8988T (cell line): ENCODE measurements at regions not wholly inside any gene's neighbourhood (a gene's known extent, or its start where the extent isn't known, plus 50 kb on each side); places are given as distances from the start of the nearest gene placed in this dataset.
"Not testable (repeated sequence)": the region's sequence is repeated elsewhere in the genome, so short reads cannot be mapped to it uniquely, and the experiment has no call there.

Experiments used
- DNase-seq: peaks from one replicate; pipeline ENCODE4 v3.0.0; 2011

GRCh38 chr9:26562338-26562737 lies 330.3 kb downstream of the CAAP1 start:
- no peak for DNase-seq

DNA sequence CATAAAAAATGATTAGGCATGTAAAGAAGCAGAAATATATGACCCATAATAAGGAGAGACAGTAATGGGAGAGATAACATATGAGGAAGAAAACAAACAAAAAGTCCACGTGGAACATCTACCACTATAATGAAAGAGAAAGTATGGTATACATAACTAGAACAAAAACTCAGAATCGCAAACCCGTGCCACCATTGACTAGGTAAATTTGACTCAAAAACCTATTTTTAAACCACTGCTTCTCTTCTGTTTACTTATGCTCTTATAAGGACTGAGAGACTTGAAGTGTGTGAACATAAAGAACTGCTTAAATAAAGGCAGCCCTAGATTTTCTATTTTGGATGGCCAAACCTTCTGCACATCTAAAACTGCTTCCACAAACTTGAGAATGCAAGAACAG lies 330.7 kb downstream of the CAAP1 start:
- DNase-seq = no peak

- no peak for DNase-seq
Observed at GRCh38 chr9:26559506-26559905, 333.1 kb downstream of the CAAP1 start.

GRCh38 chr9:26551971-26552370 lies 340.6 kb downstream of the CAAP1 start:
- DNase-seq = no peak

- DNase-seq = no peak
Observed at GRCh38 chr9:26551451-26551850, 341.2 kb downstream of the CAAP1 start.

- DNase-seq = no peak
Observed at GRCh38 chr9:26548781-26549290, 343.8 kb downstream of the CAAP1 start.

GRCh38 chr9:26539867-26540493 lies 352.6 kb downstream of the CAAP1 start:
- DNase-seq = no peak

DNA sequence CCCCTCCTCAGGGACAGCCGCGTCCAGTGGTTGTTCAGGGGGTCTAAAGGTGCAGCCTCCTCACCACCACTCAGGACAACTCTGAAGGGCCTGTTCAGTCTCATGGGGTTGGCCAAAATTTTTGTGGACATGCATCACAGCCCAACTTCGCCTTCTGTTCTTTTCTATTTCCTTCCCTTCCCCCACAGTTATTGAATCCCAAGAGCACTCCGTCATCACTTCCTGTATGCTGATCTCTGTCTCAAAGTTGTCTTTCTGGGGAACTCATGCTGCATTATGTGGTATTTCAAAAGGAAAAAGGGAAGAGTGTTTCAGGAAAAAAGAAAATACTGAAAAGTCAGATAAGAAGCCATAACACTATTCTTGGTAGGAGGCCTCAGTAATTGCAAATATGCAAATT lies 355.4 kb downstream of the CAAP1 start:
- DNase-seq = no peak

DNA sequence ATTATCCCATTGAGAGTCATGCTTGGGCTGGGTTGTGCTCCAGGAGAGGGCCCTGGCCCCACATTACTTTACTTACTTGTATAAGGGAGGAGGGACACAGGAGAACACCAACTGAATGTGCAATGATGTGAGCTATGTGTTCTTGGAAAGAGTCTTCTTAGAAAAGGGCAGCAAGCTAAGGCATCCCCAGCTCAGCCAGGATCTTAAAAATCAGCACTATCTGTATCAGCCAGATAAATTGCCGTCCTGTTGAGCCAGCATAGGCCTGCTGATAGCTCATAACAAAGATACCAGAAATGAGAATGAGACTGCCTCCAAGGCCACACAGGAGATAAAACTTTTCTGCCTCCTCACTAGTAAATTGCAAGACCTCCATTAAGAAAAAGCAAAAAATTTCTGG lies 357.5 kb downstream of the CAAP1 start:
- no peak for DNase-seq

GRCh38 chr9:26530841-26531240 lies 361.8 kb downstream of the CAAP1 start:
- DNase-seq = no peak

- DNase-seq = no peak
Observed at GRCh38 chr9:26527931-26528330, 364.7 kb downstream of the CAAP1 start.

GRCh38 chr9:26524267-26524666 lies 368.3 kb downstream of the CAAP1 start:
- no peak for DNase-seq

- DNase-seq = no peak
Observed at GRCh38 chr9:26523577-26523976, 369.0 kb downstream of the CAAP1 start.

- no peak for DNase-seq
Observed at GRCh38 chr9:26520141-26520540, 372.5 kb downstream of the CAAP1 start.

DNA sequence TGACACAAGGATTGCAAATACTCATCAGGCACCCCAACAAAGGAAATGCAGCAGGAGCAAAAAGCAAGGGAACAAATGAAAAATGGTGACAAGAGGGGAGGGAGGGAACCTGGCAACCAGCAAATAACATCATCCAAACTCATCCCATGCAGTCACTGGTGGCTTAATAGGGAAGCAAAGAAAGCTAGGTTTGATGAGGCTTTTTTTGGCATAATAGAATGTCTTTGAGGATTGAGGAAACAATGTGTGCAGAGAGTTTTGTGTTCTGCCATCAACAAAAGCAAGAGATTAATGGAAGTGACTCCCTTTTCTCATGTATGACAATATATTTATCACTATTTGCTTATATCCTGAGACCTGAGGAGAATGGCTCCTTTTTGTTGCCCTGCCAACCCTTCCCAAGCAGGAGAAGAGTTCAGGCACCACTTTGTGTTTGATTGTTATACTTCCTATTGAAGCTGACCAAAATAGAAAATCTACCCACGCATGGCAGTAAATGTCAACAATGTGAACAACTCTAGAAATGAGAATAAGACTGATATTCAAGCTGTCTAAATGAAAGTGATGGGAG lies 375.7 kb downstream of the CAAP1 start:
- DNase-seq = no peak

DNA sequence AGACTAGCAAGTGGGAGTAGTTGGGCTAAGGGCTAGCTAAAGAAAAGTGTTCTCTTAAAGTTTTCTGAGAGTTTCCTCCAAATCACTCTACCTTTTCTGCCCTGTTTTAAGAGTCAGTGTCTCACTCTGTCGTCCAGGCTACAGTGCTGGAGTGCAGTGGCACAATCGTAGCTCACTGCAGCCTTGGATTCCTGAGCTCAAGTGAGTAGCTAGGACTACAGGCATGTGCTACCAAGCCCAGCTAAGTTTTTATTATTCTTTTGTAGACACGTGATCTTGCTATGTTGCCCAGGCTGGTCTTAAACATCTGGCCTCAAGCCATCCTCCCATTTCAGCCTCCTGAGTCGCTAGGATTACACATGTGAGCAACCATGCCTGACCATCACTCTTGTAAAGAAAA lies 378.9 kb downstream of the CAAP1 start:
- DNase-seq = no peak

DNA sequence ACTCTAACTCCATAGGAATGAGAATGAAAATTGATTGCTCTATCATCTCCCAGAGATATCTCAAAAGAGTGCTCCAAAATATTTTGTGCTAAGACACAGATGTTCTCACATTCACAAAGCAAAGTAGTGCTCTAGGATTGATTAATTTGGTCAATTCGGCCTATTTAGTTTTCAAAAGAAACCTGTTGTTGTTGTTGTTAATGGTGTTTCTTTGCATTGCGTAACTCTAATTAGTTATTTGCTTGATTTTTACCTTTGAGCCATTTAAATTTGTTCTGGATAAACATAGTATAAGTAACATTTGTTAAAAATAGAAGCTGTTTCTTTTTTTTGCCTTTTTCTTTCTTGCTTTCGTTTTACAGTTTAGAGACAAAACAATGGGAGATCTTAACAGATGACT lies 382.5 kb downstream of the CAAP1 start:
- no peak for DNase-seq

DNA sequence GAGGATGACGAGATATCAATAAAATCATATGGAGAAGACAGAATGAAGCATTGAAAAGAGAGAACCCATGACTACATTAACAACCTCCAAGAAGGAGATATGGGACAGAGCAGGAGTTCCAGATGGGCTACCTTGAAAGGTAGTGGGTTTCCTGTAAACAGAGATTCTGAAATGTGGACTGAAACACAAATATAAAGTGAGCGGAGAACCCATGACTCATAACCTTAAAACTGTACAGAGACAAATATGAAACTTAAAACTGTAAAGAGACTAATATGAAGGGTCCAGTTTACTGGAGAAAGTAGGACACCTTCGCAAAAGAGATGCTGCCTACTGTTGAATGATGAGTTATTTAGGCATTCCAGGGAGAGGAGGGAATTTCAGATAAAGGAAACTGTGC lies 383.7 kb downstream of the CAAP1 start:
- DNase-seq = no peak

- DNase-seq = no peak
Observed at GRCh38 chr9:26504057-26504456, 388.5 kb downstream of the CAAP1 start.

DNA sequence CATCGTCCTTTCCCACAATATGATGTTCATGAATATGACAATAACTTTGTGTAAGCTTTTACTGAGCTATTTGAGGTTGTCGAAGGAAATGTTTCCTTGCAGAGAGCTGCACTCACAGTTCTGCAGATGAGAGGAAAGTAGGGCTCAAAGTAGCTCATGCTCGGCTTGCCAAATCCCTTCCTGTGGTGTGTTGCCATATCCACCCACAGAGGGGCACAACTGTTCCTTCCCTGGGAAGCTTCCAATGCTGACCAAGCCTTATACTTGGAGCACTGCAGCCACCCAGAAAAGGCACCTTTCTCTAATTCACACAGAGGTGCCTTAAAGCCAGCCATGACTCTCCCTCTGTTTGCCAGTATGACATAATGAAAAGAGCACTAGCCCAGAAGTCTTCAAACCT lies 390.3 kb downstream of the CAAP1 start:
- DNase-seq = no peak

DNA sequence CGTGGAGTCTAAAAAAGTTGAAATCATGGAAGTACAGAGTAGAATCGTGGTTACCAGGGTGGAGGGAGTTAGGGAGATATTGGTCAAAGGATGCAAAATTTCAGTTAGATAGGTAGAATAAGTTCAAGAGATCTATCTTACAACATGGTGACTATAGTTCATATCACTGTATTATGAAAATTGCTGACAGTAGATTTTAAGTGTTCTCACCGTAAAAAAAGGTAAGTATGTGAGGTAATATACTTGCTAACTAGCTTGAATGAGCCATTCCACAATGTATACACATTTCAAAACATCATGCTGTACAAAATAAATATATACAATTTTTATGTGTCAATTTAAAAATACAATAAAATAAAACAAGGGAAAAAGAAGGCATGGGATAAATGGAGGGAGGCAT lies 392.1 kb downstream of the CAAP1 start:
- no peak for DNase-seq

- DNase-seq = not testable (repeated sequence)
Observed at GRCh38 chr9:26492608-26493521, 399.7 kb downstream of the CAAP1 start.

DNA sequence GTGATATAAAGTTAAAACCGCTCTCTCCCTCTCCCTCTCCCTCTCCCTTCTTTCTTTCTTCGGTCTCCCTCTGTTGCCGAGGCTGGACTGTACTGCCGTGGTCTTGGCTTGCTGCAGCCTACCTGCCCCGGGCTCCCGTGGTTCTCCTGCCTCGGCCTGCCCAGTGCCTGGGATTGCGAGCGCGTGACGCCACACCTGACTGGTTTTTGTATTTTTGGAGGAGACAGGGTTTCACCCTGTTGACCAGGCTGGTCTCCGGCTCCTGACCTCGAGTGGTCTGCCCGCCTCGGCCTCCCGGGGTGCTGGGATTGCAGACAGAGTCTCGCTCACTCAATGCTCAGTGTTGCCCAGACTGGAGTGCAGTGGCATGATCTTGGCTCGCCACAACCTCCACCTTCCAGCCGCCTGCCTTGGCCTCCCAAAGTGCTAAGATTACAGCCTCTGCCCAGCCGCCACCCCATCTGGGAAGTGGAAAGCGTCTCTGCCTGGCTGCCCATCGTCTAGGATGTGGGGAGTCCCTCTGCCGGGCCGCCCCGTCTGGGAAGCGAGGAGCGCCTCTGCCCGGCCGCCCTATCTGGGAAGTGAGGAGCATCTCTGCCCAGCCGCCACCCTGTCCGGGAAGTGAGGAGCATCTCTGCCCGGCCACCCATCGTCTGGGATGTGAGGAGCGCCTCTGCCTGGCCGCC lies 400.5 kb downstream of the CAAP1 start:
- DNase-seq = not testable (repeated sequence)
